ENCODE measurements at regions not wholly inside any gene's neighbourhood (a gene's known extent, or its start where the extent isn't known, plus 50 kb on each side); places are given as distances from the start of the nearest gene placed in this dataset.

DNA sequence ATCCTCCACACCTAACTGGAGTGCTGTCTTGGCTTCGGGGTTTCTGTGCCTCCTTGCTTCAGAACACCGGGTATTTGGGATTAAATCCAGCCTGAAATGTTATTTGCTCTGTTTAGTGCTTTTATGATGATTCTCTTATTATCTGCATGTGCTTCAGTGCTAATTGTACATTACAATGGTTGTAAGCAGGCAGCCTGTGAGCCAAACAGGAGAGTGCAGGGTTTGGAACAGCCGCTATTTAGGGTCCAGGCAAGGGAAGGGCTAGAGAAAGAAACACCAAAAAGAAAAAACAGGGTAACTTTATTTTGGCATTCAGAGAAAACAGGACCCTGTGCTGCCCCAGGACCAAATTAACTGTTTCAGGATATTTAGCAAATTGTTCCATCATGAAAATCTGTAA is 72.7 kb downstream of the RCN1 start:
- in situ Hi-C loops (cut with HindIII; ENCODE audit: extremely low pct_ligation_motif_present, low pct_unique_long_range_greater_than_20kb) = loop anchor here (25.0 kb wide), 2 partner anchors 776 to 926 kb away; no protein-coding TSS in a partner anchor
- Histone ChIP-seq H3K9me3 (ENCODE audit: low read length) (no peaks in the 10 kb centered on the region), H4K20me1 (ENCODE audit: insufficient read depth, low read length) (no peaks in the 10 kb centered on the region), H2AFZ (ENCODE audit: low read length) (no peak overlapping the region), H3K4me3 (replicated peaks in 1 of 3; ENCODE audit: insufficient read depth in 1 of 3, low read depth in 2 of 3, low read length in 3 of 3) (no peak overlapping the region), H3K4me1 (ENCODE audit: insufficient read depth, low read length) (no peaks in the 10 kb centered on the region), H3K27me3 (ENCODE audit: control insufficient read depth in 1 of 2, insufficient read depth in 2 of 2, low read length in 2 of 2) (peaks cover 3 to 10% of the 10 kb centered on the region in 2 experiments; a peak in 3 of 5 replicates), H3K79me2 (ENCODE audit: insufficient read depth, low read length) (no peaks in the 10 kb centered on the region), H3K9ac (ENCODE audit: insufficient read depth, low read depth, low read length) (no peak overlapping the region), H3K4me2 (ENCODE audit: low read depth, low read length) (no peak overlapping the region), H3K36me3 (replicated peaks in 1 of 2; ENCODE audit: control insufficient read depth in 1 of 2, insufficient read depth in 2 of 2, low read length in 2 of 2) (no peaks in the 10 kb centered on the region), H3K27ac (ENCODE audit: extremely low read length, insufficient read depth, low read length) (no peak overlapping the region)
- no peak for DNase-seq (ENCODE audit: low spot score)
- WGBS (ENCODE audit: low lambda C conversion rate) = 2% methylated on average over 3 of the region's 3 CpGs
- no peak for FAIRE-seq
- CTCF ChIA-PET (ENCODE audit: low intra/inter-chr PET ratio, low total read pairs) = no interaction called here
- intact Hi-C loops (cut with micrococcal nuclease; ENCODE audit: unreplicated experiment) = no loop called here
- POLR2A ChIA-PET = no interaction called here
- no peak for ATAC-seq
- no TSS peak for BruUV-seq (replicated peaks)
- TF ChIP-seq ZNF138 (CRISPR knock-in tag; IDR thresholded peaks at IDR 0.05; ENCODE audit: low read depth) = no peak
- no peak for TF ChIP-seq HOXA9 (CRISPR knock-in tag; IDR thresholded peaks at IDR 0.05; ENCODE audit: borderline replicate concordance)
- TF ChIP-seq SP140L (CRISPR knock-in tag; IDR thresholded peaks at IDR 0.05; ENCODE audit: borderline replicate concordance) = no peak
- TF ChIP-seq ZNF597 (CRISPR knock-in tag; IDR thresholded peaks at IDR 0.05) = no peak
- TF ChIP-seq, protein P1, sequence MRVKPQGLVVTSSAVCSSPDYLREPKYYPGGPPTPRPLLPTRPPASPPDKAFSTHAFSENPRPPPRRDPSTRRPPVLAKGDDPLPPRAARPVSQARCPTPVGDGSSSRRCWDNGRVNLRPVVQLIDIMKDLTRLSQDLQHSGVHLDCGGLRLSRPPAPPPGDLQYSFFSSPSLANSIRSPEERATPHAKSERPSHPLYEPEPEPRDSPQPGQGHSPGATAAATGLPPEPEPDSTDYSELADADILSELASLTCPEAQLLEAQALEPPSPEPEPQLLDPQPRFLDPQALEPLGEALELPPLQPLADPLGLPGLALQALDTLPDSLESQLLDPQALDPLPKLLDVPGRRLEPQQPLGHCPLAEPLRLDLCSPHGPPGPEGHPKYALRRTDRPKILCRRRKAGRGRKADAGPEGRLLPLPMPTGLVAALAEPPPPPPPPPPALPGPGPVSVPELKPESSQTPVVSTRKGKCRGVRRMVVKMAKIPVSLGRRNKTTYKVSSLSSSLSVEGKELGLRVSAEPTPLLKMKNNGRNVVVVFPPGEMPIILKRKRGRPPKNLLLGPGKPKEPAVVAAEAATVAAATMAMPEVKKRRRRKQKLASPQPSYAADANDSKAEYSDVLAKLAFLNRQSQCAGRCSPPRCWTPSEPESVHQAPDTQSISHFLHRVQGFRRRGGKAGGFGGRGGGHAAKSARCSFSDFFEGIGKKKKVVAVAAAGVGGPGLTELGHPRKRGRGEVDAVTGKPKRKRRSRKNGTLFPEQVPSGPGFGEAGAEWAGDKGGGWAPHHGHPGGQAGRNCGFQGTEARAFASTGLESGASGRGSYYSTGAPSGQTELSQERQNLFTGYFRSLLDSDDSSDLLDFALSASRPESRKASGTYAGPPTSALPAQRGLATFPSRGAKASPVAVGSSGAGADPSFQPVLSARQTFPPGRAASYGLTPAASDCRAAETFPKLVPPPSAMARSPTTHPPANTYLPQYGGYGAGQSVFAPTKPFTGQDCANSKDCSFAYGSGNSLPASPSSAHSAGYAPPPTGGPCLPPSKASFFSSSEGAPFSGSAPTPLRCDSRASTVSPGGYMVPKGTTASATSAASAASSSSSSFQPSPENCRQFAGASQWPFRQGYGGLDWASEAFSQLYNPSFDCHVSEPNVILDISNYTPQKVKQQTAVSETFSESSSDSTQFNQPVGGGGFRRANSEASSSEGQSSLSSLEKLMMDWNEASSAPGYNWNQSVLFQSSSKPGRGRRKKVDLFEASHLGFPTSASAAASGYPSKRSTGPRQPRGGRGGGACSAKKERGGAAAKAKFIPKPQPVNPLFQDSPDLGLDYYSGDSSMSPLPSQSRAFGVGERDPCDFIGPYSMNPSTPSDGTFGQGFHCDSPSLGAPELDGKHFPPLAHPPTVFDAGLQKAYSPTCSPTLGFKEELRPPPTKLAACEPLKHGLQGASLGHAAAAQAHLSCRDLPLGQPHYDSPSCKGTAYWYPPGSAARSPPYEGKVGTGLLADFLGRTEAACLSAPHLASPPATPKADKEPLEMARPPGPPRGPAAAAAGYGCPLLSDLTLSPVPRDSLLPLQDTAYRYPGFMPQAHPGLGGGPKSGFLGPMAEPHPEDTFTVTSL (CRISPR knock-in tag; IDR thresholded peaks at IDR 0.05; ENCODE audit: borderline replicate concordance) = no peak
- TF ChIP-seq, protein P2, sequence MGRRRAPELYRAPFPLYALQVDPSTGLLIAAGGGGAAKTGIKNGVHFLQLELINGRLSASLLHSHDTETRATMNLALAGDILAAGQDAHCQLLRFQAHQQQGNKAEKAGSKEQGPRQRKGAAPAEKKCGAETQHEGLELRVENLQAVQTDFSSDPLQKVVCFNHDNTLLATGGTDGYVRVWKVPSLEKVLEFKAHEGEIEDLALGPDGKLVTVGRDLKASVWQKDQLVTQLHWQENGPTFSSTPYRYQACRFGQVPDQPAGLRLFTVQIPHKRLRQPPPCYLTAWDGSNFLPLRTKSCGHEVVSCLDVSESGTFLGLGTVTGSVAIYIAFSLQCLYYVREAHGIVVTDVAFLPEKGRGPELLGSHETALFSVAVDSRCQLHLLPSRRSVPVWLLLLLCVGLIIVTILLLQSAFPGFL (CRISPR knock-in tag; IDR thresholded peaks at IDR 0.05) = no peak
- no peak for TF ChIP-seq U2AF1 (optimal IDR thresholded peaks at IDR 0.05; ENCODE audit: low read depth, low read length)
- TF ChIP-seq IKZF4 (CRISPR knock-in tag; IDR thresholded peaks at IDR 0.05; ENCODE audit: borderline replicate concordance, low read depth, not compliant biosample characterization) = no peak
- TF ChIP-seq, protein P3, sequence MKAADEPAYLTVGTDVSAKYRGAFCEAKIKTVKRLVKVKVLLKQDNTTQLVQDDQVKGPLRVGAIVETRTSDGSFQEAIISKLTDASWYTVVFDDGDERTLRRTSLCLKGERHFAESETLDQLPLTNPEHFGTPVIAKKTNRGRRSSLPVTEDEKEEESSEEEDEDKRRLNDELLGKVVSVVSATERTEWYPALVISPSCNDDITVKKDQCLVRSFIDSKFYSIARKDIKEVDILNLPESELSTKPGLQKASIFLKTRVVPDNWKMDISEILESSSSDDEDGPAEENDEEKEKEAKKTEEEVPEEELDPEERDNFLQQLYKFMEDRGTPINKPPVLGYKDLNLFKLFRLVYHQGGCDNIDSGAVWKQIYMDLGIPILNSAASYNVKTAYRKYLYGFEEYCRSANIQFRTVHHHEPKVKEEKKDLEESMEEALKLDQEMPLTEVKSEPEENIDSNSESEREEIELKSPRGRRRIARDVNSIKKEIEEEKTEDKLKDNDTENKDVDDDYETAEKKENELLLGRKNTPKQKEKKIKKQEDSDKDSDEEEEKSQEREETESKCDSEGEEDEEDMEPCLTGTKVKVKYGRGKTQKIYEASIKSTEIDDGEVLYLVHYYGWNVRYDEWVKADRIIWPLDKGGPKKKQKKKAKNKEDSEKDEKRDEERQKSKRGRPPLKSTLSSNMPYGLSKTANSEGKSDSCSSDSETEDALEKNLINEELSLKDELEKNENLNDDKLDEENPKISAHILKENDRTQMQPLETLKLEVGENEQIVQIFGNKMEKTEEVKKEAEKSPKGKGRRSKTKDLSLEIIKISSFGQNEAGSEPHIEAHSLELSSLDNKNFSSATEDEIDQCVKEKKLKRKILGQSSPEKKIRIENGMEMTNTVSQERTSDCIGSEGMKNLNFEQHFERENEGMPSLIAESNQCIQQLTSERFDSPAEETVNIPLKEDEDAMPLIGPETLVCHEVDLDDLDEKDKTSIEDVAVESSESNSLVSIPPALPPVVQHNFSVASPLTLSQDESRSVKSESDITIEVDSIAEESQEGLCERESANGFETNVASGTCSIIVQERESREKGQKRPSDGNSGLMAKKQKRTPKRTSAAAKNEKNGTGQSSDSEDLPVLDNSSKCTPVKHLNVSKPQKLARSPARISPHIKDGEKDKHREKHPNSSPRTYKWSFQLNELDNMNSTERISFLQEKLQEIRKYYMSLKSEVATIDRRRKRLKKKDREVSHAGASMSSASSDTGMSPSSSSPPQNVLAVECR (CRISPR knock-in tag; IDR thresholded peaks at IDR 0.05; ENCODE audit: borderline replicate concordance) = no peak
- TF ChIP-seq ZNF891 (CRISPR knock-in tag; IDR thresholded peaks at IDR 0.05) = no peak
- no peak for TF ChIP-seq ZNF451 (CRISPR knock-in tag; IDR thresholded peaks at IDR 0.05)
- no peak for TF ChIP-seq MYC (CRISPR knock-in tag; IDR thresholded peaks at IDR 0.05; ENCODE audit: borderline replicate concordance)
- TF ChIP-seq ZNF326 (CRISPR knock-in tag; IDR thresholded peaks at IDR 0.05; ENCODE audit: borderline replicate concordance) = no peak
